Stomach (tissue), 8 donors: ENCODE measurements at regions not wholly inside any gene's neighbourhood (a gene's known extent, or its start where the extent isn't known, plus 50 kb on each side); places are given as distances from the start of the nearest gene placed in this dataset.

ENCODE experiments used
- DNase-seq, 2 donors: peaks; one replicate each; pipeline versions ENCODE4 v3.0.0 to v3.0.0-alpha.2; 2013 to 2019
- H3K27ac ChIP-seq, 5 donors: fragments of 200-600 bp in 4 of 5; sonication (generic) in 4 of 5; one replicate each; pipeline ENCODE4 v1.5.1; 2013 to 2019; ENCODE audit warnings: mild to moderate bottlenecking in 1 of 5, moderate library complexity in 1 of 5
- H3K27me3 ChIP-seq, 3 donors: fragments of 200-600 bp; sonication (generic); one replicate each; pipeline ENCODE4 v1.5.1; 2017 to 2019; ENCODE audit warnings: mixed run types in 1 of 3
- H3K36me3 ChIP-seq, 4 donors: fragments of 200-600 bp; sonication (generic); 1 replicate in 3 of 4; 2 replicates in 1 of 4; pipeline ENCODE4 v1.5.1; 2016 to 2019
- H3K4me1 ChIP-seq, 4 donors: fragments of 200-600 bp; sonication (generic); one replicate each; pipeline ENCODE4 v1.5.1; 2016 to 2019
- H3K4me3 ChIP-seq, 4 donors: fragments of 200-600 bp; sonication (generic) in 3 of 4; one replicate each; pipeline ENCODE4 v1.5.1; 2016 to 2019; ENCODE audit warnings: mild to moderate bottlenecking in 1 of 4
- H3K9me3 ChIP-seq, 4 donors: fragments of 200-600 bp; sonication (generic); one replicate each; pipeline ENCODE4 v1.5.1; 2016 to 2019
- CTCF ChIP-seq, 7 experiments: fragments of 450-650 bp in 4 of 7; fragments of 200-600 bp in 3 of 7; sonication (generic) in 3 of 7; IDR thresholded peaks; one replicate each; pipeline ENCODE4 v1.5.1; 2016 to 2019; ENCODE audit warnings: antibody characterized with exemption in 7 of 7, control low read depth in 2 of 7, mild to moderate bottlenecking in 1 of 7
- EP300 ChIP-seq: sonication (generic); formaldehyde crosslinking; IDR thresholded peaks from one replicate; pipeline ENCODE4 v1.6.1; 2017; ENCODE audit warnings: antibody characterized with exemption
- POLR2A ChIP-seq, 4 donors: fragments of 450-650 bp; IDR thresholded peaks; one replicate each; pipeline ENCODE4 v1.6.1; 2016; ENCODE audit warnings: antibody characterized with exemption in 4 of 4, control low read depth in 2 of 4, mild to moderate bottlenecking in 1 of 4, moderate library complexity in 1 of 4
- POLR2AphosphoS5 ChIP-seq, 3 donors: sonication (generic); formaldehyde crosslinking; IDR thresholded peaks; one replicate each; pipeline ENCODE4 v1.6.1; 2016; ENCODE audit warnings: antibody characterized with exemption in 3 of 3
- WGBS, 5 donors: extraction: QIAGEN DNeasy Blood & Tissue Kit in 3 of 5; methylation state at CpG; one replicate each; pipeline versions ENCODE4 v1.1.5 to v1.1.7; 2013 to 2018; 5-methylcytosine and 5-hydroxymethylcytosine counted together
- intact Hi-C: fragments of 100-400 bp; cut with DNase I; formaldehyde crosslinking; loops from one replicate; pipeline ENCODE4 v1.15.1; 2023; ENCODE audit warnings: low total_unique reads
- donor health status: healthy with polysubstance abuse.
- donor health status: Bipolar disorder and iron deficiency.
- donor health status: healthy.

DNA sequence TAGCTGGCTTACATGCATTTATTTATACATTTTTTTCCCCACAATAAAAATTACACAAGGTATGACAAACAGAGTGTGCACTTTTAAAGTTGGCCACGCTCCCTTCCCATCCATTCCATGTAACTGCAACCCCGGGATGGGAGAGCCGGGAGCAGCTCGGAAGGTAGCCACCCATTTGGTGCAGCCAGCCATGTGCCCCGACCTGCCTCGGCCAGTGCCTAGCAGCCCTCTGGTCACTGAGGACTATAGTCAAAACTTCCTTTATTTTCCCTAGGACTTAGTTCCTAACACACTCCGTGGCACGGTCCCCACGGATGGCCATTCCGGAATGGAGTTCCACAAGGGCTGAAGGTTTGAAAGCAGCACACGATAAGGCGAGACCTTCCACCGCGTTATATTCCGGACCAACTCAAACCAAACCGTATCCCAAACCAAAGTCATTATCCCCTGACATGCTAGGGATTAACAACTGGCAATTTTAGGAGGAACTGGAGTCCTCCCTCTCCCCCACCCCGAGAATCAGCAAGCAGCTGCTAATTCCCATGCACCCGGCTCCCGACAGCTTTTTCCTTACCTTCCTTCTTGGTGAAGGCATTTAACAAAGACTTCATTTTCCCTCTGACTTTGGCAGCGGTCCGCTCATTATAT is 426.4 kb downstream of the SHANK2 start:
- Histone ChIP-seq H3K27ac (peak overlapping the region in 1 of 5 donors; percentile 24), H3K36me3 (no peaks in the 10 kb centered on the region)
- intact Hi-C loops = no loop called here

GRCh38 chr11:70826541-70827335 is 425.6 kb downstream of the SHANK2 start:
- TF ChIP-seq CTCF (IDR thresholded peaks at IDR 0.05) = no peak
- no peak for TF ChIP-seq POLR2AphosphoS5 (IDR thresholded peaks at IDR 0.05)
- no peak for TF ChIP-seq POLR2A (IDR thresholded peaks at IDR 0.05)
- TF ChIP-seq EP300 = no peak
- Histone ChIP-seq H3K4me3 (peak overlapping the region in 3 of 4 donors; percentile 11 to 24 (median 20)), H3K4me1 (peaks cover 0 to 21% (median 5%) of the 10 kb centered on the region in 4 donors), H3K27me3 (peaks cover 0 to 59% (median 3%) of the 10 kb centered on the region in 3 donors), H3K36me3 (no peaks in the 10 kb centered on the region), H3K27ac (peak overlapping the region in 1 of 5 donors; percentile 24), H3K9me3 (no peaks in the 10 kb centered on the region)
- WGBS, 5 donors = 39 to 60% (median 49%) methylated on average over 27 to 35 of the region's 35 CpGs
- DNase-seq = peak in 1 of 2 donors; percentile 65
- intact Hi-C loops = no loop called here

More for the DNA sequence above, 426.4 kb downstream of the SHANK2 start:
- H3K27me3 ChIP-seq = peaks cover 0 to 66% (median 3%) of the 10 kb centered on the region in 3 donors
- H3K9me3 ChIP-seq = no peaks in the 10 kb centered on the region
- DNase-seq = no peak
- 61 to 70% (median 65%) methylated on average over 21 of the region's 21 CpGs for WGBS, 5 donors
- TF ChIP-seq POLR2A (IDR thresholded peaks at IDR 0.05) = no peak
- TF ChIP-seq EP300 = no peak
- no peak for TF ChIP-seq POLR2AphosphoS5 (IDR thresholded peaks at IDR 0.05)
- TF ChIP-seq CTCF (IDR thresholded peaks at IDR 0.05) = no peak
- H3K4me3 ChIP-seq = peak overlapping the region in 3 of 4 donors; percentile 11 to 24 (median 20)
- H3K4me1 ChIP-seq = peaks cover 0 to 21% (median 5%) of the 10 kb centered on the region in 4 donors

DNA sequence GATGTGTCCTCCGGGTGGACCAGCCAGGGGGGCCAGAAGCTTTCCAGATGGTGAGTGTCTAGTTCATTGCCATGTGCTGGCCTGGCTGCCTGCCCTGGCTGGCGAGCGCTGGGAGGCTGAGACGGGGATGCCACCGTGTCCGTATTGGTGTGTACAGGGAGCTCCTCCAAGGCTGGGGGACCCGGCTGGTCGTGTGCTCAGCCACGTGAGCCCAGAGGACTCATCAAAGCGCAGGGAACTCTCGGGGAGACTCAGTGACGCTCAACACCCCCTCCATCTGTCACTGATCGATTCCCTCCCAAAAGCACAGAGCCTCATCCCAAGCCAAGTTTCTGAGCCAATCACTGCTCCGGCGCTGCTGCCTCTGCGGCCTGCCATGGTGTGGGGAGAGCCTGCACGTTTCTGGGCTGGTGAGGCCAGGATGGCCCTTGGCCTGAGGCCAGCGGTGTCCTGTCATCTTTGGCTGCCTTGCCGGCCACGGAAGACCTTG is 423.7 kb downstream of the SHANK2 start:
- no peak for TF ChIP-seq POLR2A (IDR thresholded peaks at IDR 0.05)
- peak in 1 of 3 donors; percentile 7 for TF ChIP-seq POLR2AphosphoS5 (IDR thresholded peaks at IDR 0.05)
- no peak for TF ChIP-seq CTCF (IDR thresholded peaks at IDR 0.05)
- no peak for TF ChIP-seq EP300
- Histone ChIP-seq H3K36me3 (no peaks in the 10 kb centered on the region), H3K9me3 (no peaks in the 10 kb centered on the region), H3K4me1 (peaks cover 0 to 21% (median 5%) of the 10 kb centered on the region in 4 donors), H3K27me3 (peaks cover 0 to 49% (median 3%) of the 10 kb centered on the region in 3 donors), H3K4me3 (no peak overlapping the region), H3K27ac (no peak overlapping the region)
- 67 to 78% (median 76%) methylated on average over 12 to 20 of the region's 20 CpGs for WGBS, 5 donors
- peak in 1 of 2 donors; percentile 70 for DNase-seq
- intact Hi-C loops = no loop called here

- Histone ChIP-seq H3K4me1 (peaks cover 0 to 21% (median 5%) of the 10 kb centered on the region in 4 donors), H3K27ac (no peak overlapping the region), H3K4me3 (no peak overlapping the region), H3K9me3 (no peaks in the 10 kb centered on the region), H3K27me3 (peaks cover 0 to 42% (median 3%) of the 10 kb centered on the region in 3 donors), H3K36me3 (no peaks in the 10 kb centered on the region)
- WGBS, 5 donors = 90 to 93% (median 91%) methylated on average over 9 to 18 of the region's 18 CpGs
- DNase-seq = no peak
- TF ChIP-seq POLR2AphosphoS5 (IDR thresholded peaks at IDR 0.05) (no peak), POLR2A (IDR thresholded peaks at IDR 0.05) (no peak), EP300 (no peak), CTCF (IDR thresholded peaks at IDR 0.05) (no peak)
- intact Hi-C loops = no loop called here
These were observed 423.1 kb downstream of the SHANK2 start for GRCh38 chr11:70829134-70829885.
